ENCODE measurements at regions not wholly inside any gene's neighbourhood (a gene's known extent, or its start where the extent isn't known, plus 50 kb on each side); places are given as distances from the start of the nearest gene placed in this dataset.

- TF ChIP-seq CTCF (optimal IDR thresholded peaks at IDR 0.05 in 1 of 3, IDR thresholded peaks at IDR 0.05 in 1 of 3, conservative IDR thresholded peaks at IDR 0.05 in 1 of 3; ENCODE audit: extremely low read depth in 1 of 3, insufficient read depth in 2 of 3, low read length in 3 of 3): no peak
- no peak for TF ChIP-seq EZH2 (IDR thresholded peaks at IDR 0.05; ENCODE audit: low read length)
These were observed 86.8 kb upstream of the OSBPL8 start for GRCh38 chr12:76646366-76646765.
